ENCODE measurements at regions not wholly inside any gene's neighbourhood (a gene's known extent, or its start where the extent isn't known, plus 50 kb on each side); places are given as distances from the start of the nearest gene placed in this dataset.

DNA sequence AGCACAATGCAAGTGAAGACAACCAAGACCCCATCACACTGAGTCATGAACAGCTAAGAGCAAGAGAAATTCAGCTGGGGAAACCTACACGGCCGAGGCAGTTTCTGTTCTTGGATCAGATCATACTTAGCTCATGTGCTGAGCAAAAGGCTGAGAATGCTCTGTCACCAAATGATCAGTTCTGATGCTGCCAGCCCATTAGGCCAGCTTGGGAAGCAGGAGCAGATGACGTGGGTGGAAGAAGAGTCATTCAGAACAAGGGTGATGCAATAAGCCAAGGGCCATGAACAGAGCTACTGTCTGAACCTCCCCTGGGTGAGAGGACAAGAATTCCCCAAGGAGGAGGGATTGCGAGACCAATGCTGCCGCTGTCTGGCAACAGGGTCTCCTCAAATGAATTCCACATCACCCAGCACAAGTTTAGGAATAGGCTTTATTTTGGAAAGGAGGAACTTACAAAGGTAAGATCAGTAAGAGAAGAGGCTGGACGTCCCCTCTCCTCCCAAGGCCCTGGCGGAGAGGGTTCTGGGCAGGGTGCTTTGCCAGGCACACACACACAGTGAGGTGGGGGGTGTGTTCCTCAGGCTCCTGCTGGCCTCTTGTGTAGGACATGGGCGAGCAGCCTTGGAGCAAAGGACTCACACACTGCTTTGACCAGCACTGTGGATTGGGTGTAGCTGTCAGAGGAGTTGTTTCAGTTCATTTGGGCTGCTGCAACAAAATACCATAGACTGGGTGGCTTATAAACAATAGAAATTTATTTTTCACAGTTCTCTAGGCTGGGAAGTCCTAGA lies 65.6 kb upstream of the CTXND1 start:
- TF ChIP-seq POLR2AphosphoS5 (IDR thresholded peaks at IDR 0.05) (peak in 3 of 4 donors; percentile 8 to 59 (median 21)), EP300 (IDR thresholded peaks at IDR 0.05) (no peak), POLR2A (IDR thresholded peaks at IDR 0.05) (no peak)
- TF ChIP-seq, protein P1, sequence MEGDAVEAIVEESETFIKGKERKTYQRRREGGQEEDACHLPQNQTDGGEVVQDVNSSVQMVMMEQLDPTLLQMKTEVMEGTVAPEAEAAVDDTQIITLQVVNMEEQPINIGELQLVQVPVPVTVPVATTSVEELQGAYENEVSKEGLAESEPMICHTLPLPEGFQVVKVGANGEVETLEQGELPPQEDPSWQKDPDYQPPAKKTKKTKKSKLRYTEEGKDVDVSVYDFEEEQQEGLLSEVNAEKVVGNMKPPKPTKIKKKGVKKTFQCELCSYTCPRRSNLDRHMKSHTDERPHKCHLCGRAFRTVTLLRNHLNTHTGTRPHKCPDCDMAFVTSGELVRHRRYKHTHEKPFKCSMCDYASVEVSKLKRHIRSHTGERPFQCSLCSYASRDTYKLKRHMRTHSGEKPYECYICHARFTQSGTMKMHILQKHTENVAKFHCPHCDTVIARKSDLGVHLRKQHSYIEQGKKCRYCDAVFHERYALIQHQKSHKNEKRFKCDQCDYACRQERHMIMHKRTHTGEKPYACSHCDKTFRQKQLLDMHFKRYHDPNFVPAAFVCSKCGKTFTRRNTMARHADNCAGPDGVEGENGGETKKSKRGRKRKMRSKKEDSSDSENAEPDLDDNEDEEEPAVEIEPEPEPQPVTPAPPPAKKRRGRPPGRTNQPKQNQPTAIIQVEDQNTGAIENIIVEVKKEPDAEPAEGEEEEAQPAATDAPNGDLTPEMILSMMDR (IDR thresholded peaks at IDR 0.05), result no peak

All from sigmoid colon (tissue), 4 donors.